ENCODE measurements at regions not wholly inside any gene's neighbourhood (a gene's known extent, or its start where the extent isn't known, plus 50 kb on each side); places are given as distances from the start of the nearest gene placed in this dataset.
"Not testable (repeated sequence)": the region's sequence is repeated elsewhere in the genome, so short reads cannot be mapped to it uniquely, and the experiment has no call there.

DNA sequence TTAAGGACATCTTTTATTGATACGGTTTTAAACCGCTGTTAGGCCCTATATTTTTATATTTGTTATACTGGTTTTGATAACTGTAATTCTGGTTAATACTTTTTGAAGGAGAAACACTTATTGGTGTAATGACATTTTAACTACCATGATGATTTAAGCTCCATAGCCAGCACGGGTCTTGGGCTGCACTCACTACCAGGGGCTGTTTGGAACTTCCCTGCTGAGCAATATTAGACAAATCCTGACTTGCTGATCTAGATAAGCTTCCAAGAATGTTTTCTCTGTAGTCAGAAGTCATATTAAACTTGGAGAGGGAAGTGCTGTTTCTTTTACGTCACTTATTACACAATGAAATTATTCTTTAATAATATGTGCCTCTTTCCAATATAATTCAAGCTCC is 540.0 kb upstream of the GRAMD2B start:
- intact Hi-C loops (cut with micrococcal nuclease) = no loop called here

DNA sequence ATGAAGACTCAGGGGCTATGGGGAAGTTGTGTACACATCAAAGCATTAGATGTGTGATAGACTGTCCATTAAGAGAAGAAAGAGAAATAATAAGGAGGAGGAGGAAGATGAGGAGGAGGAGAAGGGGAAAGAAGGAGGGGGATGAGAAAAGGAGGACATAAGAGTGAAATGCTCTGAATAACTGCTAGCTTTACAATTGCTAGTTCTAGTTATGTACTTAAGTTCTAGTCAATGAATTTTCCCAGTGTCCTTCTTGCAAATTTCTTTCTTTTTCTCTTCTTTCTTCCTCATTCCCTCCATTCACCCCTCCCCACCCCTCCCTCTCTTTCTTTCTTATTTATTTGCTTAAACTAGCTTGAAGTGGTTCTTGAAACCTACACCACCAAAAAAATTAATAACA is 534.9 kb upstream of the GRAMD2B start:
- intact Hi-C loops (cut with micrococcal nuclease) = no loop called here

DNA sequence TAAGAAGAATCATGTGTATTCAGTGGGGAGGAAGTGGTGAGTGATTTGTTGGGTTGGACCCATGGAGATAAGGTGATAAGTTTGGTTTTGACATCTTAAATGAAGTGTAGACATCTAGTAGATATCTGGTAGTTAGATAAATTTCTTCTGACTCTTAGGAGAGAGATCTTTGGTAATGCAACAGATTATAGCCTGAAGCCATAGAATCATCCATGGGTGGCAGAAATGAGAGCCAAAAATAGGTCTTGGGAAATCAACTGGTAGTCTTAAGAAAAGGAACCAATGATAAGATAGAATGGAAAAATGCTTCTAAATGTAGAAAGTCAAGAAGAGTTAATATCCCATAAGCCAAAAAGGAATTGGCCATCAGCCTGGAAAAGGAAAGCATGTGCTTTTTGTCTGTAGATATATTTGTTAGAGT is 532.7 kb upstream of the GRAMD2B start:
- intact Hi-C loops (cut with micrococcal nuclease) = no loop called here

DNA sequence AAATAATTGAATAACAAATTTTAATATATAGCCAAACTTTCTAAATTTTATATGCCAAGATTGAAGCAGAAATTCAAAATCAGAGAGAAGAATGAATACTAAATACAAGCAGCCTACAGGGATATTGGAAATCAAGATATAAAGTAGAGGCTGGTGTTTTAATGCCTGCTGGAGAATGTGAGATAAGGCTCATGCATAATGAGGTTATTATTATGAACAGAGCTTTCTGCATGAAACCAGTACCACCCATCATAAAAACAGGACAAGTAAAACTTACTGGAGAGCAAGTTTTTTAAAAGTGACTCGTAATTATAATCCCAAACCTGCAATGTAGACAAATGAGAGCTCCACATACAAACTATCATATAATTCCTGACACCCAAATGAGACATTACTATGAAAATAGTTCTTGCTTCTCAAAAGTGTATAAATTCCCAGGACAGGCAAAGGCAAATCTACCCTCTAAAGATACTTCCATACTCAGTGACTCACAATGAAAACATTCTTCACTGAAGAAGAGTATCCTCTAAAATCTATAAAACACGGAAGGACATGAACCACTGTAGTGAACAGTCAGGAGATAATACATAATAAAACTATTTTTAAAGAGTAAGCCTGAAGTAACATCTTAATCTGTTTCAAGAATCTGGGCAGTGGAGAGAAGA is 532.0 kb upstream of the GRAMD2B start:
- intact Hi-C loops (cut with micrococcal nuclease) = no loop called here

- intact Hi-C loops (cut with micrococcal nuclease) = no loop called here
These were observed 528.8 kb upstream of the GRAMD2B start for GRCh38 chr5:125894383-125894782.

DNA sequence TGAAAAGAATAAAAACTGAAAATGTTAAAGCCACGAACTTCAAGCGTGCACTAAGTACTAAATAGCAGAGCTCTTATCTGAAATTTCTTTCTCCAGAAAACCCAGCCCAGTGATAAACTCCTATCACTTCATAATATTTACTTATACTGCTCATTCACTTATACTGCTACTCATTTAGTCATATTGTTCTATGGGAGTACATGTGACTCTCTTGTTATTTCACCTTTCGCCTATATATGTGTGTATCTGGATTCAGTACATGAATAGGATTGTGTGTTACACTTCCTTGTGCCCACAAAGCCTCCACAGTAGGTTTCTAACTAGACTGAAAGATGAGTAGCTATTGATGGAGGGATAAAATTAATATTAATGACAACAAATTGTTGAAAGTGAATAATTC is 526.8 kb upstream of the GRAMD2B start:
- intact Hi-C loops (cut with micrococcal nuclease) = no loop called here

- intact Hi-C loops (cut with micrococcal nuclease) = no loop called here
These were observed 526.1 kb upstream of the GRAMD2B start for GRCh38 chr5:125897089-125897488.

DNA sequence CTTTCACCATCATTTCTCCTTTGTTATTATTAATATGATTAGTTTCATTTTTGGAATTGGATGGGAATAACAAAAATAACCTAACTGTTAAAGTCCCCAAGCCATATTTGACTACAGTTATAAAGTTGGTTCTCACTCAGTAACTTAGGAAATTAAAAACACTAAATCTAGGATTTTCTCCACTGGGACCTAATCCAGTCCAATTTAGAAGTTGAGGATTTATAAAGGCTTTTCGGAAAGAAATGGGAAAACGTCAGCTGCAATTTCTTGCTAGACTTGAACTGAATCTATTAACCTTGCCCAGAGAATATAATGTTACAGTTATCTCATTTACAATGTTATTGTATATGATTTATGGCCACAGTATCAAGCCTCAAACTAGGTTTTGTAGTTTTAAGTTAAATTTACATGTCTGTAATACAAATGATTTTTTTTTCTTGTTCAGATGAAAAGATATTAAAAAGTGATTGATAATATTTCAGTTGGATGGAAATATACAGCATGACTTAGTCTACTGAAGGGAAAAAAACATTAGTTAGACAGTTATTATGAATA is 524.3 kb upstream of the GRAMD2B start:
- intact Hi-C loops (cut with micrococcal nuclease) = no loop called here

DNA sequence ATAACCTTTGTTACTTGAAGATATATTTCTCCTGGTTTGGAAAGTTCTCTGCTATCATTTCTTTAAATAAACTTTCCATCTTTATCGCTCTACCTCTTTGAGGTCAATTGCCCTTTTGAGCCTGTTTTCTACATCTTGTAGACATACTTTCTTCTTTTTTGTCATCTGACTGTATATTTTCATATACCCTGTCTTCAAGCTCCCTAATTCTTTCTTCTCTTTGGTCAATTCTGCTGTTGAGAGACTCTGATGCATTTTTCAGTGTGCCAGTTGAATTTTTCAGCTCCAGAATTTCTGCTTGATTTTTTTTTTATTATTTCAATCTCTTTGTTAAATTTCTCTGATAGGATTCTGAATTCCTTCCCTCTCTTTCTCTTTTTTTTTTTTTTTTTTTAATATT is 511.2 kb upstream of the GRAMD2B start:
- intact Hi-C loops (cut with micrococcal nuclease) = no loop called here

DNA sequence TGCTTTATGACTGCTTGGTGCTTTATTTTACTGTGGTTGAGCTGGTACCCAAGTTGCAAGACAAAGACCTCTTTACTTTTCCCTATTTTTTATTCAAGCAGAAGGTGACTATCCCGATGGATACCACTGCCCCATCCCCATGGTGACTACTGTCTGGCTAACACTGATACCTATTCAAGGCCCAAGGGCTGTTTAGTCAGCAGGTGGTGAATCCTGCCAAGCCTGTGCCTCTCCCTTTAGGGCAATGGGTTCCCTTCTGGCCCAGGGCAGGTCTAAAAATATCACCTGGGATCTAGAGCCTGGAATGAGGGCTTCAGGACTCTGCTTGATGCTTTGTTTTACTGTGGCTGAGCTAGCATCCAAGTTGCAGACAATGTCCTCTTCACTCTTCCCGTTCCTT is 510.0 kb upstream of the GRAMD2B start:
- intact Hi-C loops (cut with micrococcal nuclease) = no loop called here

DNA sequence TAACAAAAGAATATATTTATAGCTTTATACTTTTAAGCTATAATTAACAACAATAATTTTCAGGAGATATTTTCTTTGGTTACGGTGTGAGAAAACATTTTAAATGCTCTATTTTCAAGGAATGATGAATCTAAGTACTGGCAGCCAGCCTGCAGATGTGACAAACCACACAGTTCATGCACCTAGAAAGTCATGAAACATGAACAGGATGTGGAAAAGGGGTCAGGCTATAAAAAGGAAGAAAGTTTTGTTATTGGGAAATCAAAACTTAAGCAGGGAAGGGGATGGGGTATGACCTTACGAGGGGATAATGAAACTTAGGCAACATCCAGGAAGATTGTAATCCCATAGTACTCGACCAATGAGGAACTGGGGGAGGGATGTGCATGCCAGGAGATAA is 508.7 kb upstream of the GRAMD2B start:
- intact Hi-C loops (cut with micrococcal nuclease) = no loop called here

GRCh38 chr5:125923958-125924357 is 499.3 kb upstream of the GRAMD2B start:
- intact Hi-C loops (cut with micrococcal nuclease) = not testable (repeated sequence)

GRCh38 chr5:125926172-125926571 is 497.0 kb upstream of the GRAMD2B start:
- intact Hi-C loops (cut with micrococcal nuclease) = no loop called here

DNA sequence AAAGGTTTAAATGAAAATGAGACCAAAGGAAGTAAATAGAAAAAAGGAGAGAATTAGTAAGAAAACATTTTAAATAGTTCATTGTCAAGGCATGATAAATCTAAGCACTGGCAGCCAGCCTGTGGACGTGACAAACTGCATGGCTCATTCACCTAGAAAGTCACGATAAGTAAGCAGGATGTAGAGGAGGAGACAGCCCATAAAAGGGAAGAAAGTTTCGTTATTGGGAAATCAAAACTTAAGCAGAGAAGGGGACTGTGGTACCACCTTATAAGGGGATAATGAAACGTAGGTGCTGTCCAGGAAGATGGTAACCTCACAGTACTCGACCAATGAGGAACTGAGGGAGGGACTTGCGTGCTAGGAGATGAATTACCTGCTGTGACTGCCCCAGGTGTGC is 494.5 kb upstream of the GRAMD2B start:
- intact Hi-C loops (cut with micrococcal nuclease) = no loop called here

GRCh38 chr5:125950012-125950615 is 473.1 kb upstream of the GRAMD2B start:
- intact Hi-C loops (cut with micrococcal nuclease) = no loop called here

DNA sequence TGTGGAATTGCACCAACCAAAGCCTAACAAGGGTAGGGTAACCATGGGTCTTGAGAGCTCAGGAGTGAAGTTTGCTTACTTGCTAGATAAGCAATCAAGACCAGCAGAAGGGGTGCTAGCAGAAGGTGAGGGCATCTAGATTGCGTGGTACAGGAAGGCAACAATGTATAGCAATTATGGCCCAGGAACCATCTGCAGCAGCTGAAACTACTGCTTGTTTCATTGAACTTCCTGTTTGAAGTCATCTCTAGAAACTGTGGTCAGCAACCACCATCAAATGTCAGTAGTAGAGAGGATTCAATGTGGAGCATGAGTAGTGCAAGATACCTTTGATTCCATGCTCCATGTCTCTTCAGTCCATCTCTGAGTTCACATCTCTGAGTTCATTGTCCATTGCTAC is 462.1 kb upstream of the GRAMD2B start:
- intact Hi-C loops (cut with micrococcal nuclease) = no loop called here

DNA sequence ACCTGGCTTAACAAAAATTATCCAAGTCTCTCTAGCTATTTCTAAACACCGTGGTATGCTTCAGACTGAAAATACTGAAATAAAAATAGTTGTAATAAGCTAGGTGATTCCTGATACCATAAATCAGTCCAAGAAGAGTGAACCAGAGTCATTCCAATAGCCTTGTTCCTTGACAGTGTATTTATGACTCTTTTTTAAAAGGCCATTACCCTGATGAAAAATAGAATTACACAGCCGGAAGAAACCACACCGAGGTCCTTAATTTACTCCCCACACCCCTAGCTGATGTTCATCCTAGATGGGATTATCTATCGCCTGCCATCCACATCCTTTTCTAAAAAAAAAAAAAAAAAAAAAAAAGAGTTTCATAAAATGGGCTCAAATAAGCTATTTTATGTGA is 457.6 kb upstream of the GRAMD2B start:
- intact Hi-C loops (cut with micrococcal nuclease) = no loop called here

- intact Hi-C loops (cut with micrococcal nuclease) = no loop called here
These were observed 455.6 kb upstream of the GRAMD2B start for GRCh38 chr5:125967576-125967975.

GRCh38 chr5:125969011-125969813 is 454.0 kb upstream of the GRAMD2B start:
- intact Hi-C loops (cut with micrococcal nuclease) = no loop called here

DNA sequence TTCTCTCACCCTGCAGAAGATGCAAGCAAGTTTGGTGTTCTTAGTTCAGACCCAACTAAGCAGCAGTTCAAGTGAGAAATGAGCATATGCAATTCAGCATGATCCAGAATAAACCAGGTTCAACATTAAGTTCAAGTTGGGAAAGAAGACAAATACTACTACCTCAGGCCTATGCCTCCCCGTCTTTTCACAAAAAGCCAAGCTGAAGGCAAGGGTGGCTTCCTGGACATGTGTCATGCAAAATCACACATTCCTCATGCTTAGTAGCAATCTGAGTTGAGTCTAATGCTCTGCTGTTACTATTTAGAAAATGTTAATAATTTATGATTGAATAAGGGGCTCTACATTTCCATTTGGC is 453.4 kb upstream of the GRAMD2B start:
- intact Hi-C loops (cut with micrococcal nuclease) = no loop called here

DNA sequence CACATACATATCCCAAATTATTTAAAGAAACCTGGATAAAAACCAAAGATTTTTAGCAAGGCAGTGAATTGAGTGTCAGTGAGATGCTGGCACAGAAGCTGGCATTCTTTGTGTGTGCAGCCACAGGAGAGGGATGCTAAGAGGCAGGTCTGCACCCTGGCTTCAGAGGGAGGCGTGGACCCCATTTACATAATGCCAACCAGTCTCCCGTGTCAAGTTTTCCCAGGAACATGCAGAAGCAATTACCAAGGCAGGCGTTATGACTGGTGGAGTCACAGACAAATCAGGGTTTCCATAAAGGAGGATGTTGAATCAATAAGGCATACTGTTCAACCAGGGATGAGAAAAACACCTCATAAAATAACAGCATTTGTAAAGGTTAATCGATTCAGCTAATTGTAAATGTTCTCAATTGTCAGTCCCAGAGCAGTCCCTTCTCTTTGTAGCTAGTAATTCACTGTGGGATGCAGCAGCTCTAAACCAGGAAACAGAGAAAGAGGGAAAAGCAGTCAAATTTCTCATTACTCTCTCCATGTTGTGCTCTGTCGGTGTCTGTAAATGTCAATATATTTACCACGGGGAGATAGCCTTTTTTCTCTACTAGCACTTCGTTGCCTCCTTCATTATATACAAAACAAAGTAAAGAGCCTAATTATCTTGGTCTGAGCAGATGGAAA is 452.4 kb upstream of the GRAMD2B start:
- intact Hi-C loops (cut with micrococcal nuclease) = no loop called here

- intact Hi-C loops (cut with micrococcal nuclease) = no loop called here
These were observed 450.5 kb upstream of the GRAMD2B start for GRCh38 chr5:125972706-125973105.
